ENCODE measurements at regions not wholly inside any gene's neighbourhood (a gene's known extent, or its start where the extent isn't known, plus 50 kb on each side); places are given as distances from the start of the nearest gene placed in this dataset.

GRCh38 chr11:122177238-122177637, 61.2 kb upstream of the BLID start:
- TF ChIP-seq POLR2A (IDR thresholded peaks at IDR 0.05) (no peak), CTCF (IDR thresholded peaks at IDR 0.05 in 8 of 11, conservative IDR thresholded peaks at IDR 0.05 in 3 of 11) (no peak)
